HG02938 (cell line): ENCODE measurements at regions not wholly inside any gene's neighbourhood (a gene's known extent, or its start where the extent isn't known, plus 50 kb on each side); places are given as distances from the start of the nearest gene placed in this dataset.
"Not testable (repeated sequence)": the region's sequence is repeated elsewhere in the genome, so short reads cannot be mapped to it uniquely, and the experiment has no call there.

Experiments used
- ATAC-seq: cut with Tn5 transposase; IDR thresholded peaks from one replicate; pipeline ENCODE4 v1.9.1; 2021; ENCODE audit warnings: mild to moderate bottlenecking, moderate library complexity; ENCODE audit not compliant: unreplicated experiment

- ATAC-seq, result no peak
Observed at GRCh38 chr1:213324859-213325258, 273.8 kb downstream of the RPS6KC1 start.

- no peak for ATAC-seq
Observed at GRCh38 chr1:213325482-213325881, 274.4 kb downstream of the RPS6KC1 start.

GRCh38 chr1:213326281-213327016 lies 275.4 kb downstream of the RPS6KC1 start:
- ATAC-seq, result no peak

GRCh38 chr1:213327017-213327667 lies 276.1 kb downstream of the RPS6KC1 start:
- ATAC-seq, result no peak

- ATAC-seq, result no peak
Observed at GRCh38 chr1:213329406-213330008, 278.5 kb downstream of the RPS6KC1 start.

GRCh38 chr1:213330281-213330680 lies 279.2 kb downstream of the RPS6KC1 start:
- ATAC-seq, result no peak

GRCh38 chr1:213331631-213332175 lies 280.7 kb downstream of the RPS6KC1 start:
- no peak for ATAC-seq

GRCh38 chr1:213332491-213332890 lies 281.4 kb downstream of the RPS6KC1 start:
- no peak for ATAC-seq

- no peak for ATAC-seq
Observed at GRCh38 chr1:213333121-213333520, 282.1 kb downstream of the RPS6KC1 start.

GRCh38 chr1:213335084-213335483 lies 284.0 kb downstream of the RPS6KC1 start:
- ATAC-seq, result no peak

GRCh38 chr1:213337025-213337678 lies 286.1 kb downstream of the RPS6KC1 start:
- ATAC-seq, result no peak

GRCh38 chr1:213340593-213340992 lies 289.6 kb downstream of the RPS6KC1 start:
- no peak for ATAC-seq

GRCh38 chr1:213345621-213346020 lies 294.6 kb downstream of the RPS6KC1 start:
- ATAC-seq, result no peak

GRCh38 chr1:213357403-213357802 lies 306.4 kb downstream of the RPS6KC1 start:
- no peak for ATAC-seq

GRCh38 chr1:213358368-213358767 lies 307.3 kb downstream of the RPS6KC1 start:
- ATAC-seq, result not testable (repeated sequence)

GRCh38 chr1:213362598-213362997 lies 311.6 kb downstream of the RPS6KC1 start:
- no peak for ATAC-seq

GRCh38 chr1:213366141-213366831 lies 315.2 kb downstream of the RPS6KC1 start:
- ATAC-seq, result no peak

- no peak for ATAC-seq
Observed at GRCh38 chr1:213369465-213369864, 318.4 kb downstream of the RPS6KC1 start.

- ATAC-seq, result no peak
Observed at GRCh38 chr1:213370523-213370922, 319.5 kb downstream of the RPS6KC1 start.

GRCh38 chr1:213371525-213371846 lies 320.4 kb downstream of the RPS6KC1 start:
- no peak for ATAC-seq
